HUDEP-2 (cell line): ENCODE measurements at regions not wholly inside any gene's neighbourhood (a gene's known extent, or its start where the extent isn't known, plus 50 kb on each side); places are given as distances from the start of the nearest gene placed in this dataset.
"Not testable (repeated sequence)": the region's sequence is repeated elsewhere in the genome, so short reads cannot be mapped to it uniquely, and the experiment has no call there.

Source experiments
- DNase-seq, 76 experiments: peaks; one replicate each; lab custom pipeline; 2025; ENCODE audit not compliant: unreplicated experiment in 76 of 76; lab: John Stamatoyannopoulos, UW

DNA sequence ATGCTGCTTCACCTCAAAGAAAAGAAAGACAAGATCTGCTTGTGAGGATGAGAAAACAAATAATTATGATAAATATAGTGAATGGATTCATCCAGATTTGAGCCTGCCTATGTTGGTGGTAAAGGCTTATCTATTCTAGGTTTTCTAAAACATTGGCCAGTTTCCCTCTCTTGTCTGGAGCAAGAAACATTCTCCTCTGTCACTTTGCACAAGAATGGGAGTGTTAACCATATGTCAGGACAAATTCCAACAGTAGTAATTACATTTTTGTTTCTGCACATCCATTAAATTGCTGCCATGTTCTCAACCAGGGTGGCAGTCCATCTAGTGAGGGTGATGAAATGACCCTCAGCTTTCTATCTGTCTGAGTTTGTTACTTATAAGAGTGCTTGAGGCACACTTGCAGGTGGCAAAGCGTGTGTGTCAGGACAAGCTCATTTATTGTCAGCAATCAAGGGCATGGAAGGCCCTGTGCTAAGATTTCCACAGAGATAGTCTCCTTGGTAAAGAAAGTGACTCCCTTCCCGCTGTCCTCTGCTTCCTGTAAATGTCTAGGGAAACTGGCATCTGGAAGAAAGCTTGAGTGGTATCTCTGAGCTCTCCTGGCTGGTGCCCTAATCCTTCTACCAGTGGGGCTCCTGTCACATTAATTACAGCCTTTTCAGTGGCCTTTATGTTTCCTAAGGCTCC lies 502.1 kb upstream of the FLRT2 start:
- DNase-seq, result no peak

DNA sequence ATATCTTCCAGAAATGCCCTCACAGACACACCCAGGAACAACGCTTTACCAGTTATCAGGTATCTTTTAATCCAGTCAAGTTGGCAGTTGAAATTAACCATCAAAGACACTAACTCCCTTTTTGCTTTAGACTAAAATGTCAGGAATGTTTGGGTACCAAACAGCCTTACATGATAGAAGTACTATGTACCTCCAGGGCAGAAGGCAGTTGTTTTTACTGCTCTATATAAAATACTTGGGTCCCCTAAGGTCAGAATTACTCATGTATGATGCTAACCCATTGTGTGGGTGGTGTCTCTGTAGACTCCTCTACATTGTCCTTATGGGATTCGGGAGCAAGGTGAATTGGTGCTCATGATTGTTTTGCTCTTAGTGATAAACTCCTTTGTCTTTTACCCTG lies 492.5 kb upstream of the FLRT2 start:
- DNase-seq, result no peak

DNA sequence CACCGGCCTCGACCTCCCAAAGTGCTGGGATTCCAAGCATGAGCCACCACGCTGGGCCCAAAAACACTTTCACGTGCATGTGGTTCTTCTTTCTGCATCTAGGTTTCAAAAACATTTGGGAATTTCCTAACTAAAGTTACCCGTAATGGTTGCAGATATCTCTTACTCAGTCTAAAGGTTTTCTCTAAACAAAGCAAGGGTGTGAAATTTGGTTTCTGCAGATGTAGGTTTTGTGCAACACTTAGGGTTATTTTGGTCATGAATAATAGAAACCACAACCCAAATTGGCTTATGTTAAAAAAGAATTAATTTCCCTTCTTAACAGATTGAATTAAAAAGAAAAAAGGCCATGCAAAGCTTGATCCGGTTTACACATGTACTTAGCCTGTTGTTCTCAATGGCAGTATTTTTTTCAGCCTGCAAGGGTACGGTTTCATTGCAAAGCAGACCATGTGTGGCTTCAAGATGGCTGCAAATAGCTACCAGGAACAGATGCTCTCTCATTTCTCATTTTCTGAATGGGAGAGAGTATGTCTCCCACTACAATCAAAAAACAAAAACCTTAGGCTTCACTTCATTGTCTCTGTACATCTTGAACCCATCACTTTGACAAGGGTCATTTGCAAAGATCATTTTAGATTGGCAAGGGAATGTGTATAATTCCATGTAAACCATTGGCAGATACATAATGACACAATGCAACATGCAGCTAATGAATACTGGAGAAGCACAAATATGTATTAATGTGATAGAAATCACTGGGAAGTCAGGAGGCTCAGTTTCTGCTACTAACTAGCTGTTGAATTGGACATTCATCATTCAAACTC lies 491.2 kb upstream of the FLRT2 start:
- DNase-seq, result no peak

DNA sequence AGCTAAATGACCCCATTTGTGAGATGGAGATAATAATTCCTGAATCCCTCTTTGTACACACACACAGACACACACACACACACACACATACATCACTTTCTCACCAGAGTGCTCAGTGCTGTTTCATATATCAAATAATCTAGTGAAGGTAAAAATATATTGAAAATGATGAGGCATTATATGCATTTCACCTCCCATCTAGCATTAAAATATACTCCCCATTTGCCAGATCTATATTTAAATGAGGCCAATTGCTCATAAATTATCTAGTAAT lies 490.7 kb upstream of the FLRT2 start:
- no peak for DNase-seq

DNA sequence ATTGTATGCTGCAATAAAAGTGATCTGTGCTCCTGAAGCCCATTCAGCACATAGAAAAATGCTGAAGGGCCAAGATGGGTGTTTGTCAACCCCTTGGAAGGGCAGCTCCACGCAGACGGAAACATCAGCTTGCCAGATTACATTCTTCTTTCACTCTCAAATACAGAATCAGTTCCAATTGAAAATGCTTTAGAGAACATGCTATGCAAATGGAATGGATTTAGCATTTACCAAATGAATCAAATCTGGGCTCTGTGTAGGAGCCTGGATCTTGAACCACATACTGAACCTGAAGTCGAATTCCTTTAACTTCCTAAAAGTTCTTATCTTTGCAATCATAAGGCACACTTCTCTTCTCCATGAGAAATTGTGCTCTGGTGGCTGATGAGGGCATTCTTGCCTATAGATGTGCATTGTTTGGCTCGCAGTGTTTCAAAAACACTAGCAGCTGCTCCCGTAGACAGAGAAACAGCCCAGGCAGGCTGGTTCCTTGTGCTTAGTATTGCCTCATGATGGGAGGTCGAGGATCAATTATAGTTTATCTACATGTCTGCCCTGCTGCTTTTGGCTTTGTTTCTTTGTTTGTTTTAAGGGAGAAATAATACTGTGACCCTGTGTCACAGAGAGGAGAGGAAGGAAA lies 489.8 kb upstream of the FLRT2 start:
- DNase-seq, result peak in 1 of 76 experiments; percentile 3

DNA sequence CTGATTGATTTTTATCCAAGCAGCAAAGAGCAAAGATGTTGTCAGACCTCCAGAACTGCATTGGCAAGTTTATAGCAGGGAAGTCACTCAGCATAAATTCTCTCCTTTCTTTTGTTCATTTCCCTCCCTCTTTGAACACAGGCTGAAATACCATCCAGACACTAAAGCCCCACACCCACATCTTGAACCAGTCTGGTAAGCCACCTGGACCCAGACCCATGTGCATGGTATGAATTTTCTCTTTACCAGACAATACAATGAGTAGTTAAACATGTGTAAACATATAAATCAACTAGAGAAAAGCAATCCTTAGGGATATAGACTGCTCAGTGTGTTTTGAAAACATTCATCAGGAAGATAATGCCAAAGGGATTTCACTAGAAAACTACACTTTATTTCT lies 488.3 kb upstream of the FLRT2 start:
- DNase-seq, result no peak

DNA sequence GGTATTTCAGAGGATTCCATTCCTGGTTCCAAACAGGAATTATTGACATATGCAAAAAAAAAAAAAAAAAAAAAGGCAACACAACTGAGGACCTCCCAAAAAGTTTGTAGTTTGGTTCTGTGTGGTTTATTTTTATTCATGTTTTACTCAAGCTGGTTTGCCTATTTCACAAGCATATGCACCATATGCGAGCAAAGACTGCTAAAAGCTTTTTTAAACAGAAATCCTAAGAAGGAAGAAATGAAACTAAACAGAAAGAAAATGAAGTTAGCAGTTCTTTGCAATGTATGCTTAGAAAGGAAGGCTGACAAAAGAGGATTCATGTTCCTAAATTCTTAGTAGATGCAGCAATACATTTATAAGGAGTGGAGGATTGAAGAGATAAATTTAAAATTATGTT lies 487.6 kb upstream of the FLRT2 start:
- no peak for DNase-seq

DNA sequence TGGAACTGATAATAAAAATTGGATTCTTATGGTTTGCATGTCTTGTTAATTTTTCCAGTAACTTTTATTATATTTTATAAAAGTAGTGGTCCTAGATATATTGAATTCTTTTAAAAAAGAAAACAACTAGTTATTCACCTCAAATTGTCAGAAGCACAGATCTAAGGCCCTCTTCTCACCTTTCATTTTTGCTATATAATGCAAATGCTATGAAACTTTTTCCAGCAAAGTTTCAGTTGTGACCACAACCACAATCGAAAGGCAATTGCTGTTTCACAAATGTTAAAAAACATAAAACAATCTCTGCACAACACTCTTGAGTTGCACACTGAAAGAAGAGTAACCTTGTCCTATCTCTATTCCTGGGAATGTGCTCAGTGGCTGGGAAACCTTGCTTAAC lies 479.8 kb upstream of the FLRT2 start:
- no peak for DNase-seq

DNA sequence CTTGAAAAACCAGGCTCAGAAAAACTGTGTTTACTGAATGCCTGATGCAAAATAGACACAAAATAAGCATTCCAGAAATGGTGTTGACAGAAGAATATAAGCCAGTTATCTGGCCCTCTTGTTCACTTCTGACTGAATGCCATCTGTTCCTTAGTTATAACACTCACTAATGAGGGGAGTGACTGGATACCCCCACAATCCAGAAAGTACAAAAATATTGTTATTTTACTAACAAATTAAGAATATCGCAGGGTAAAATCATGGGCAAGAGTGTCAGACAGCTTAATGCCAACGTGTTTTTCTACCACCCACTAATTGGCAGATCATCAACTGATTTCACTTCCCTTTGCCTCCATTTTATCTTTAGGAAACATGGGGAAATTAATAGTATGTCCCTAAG lies 477.3 kb upstream of the FLRT2 start:
- DNase-seq, result no peak

DNA sequence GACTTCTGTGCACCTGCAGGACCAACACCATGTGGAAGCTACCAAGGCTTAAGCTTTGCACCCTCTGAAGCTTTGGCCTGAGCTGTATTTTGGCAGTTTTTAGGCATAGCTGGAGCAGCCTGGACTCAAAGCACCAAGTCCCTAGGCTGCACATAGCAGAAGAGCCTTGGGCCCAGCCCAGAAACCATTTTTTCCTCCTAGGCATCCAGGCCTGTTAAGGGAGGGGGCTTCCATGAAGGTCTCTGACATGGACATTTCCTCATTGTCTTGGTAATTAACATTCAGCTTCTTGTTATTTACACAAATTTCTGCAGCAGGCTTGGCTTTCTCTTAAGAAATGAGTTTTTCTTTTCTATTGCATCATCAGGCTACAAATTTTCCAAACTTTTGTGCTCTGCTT lies 475.8 kb upstream of the FLRT2 start:
- no peak for DNase-seq

DNA sequence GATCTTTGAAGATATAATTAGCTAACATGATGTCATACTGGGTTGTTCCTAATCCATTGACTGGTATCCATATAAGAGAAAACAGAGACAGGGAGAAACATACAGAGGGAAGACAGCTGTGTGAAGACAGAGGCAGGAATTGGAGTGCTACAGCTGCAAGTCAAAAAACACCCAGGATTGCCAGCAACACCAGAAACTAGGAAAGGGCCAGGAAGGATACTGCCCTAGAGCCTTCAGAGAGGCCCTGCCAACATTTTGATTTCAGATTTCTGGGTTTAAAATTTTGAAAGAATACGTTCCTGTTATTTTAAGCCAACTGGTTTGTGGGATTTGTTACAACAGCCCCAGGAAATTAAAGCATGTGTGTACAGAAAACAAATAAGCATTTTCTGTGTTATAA lies 473.7 kb upstream of the FLRT2 start:
- no peak for DNase-seq

DNA sequence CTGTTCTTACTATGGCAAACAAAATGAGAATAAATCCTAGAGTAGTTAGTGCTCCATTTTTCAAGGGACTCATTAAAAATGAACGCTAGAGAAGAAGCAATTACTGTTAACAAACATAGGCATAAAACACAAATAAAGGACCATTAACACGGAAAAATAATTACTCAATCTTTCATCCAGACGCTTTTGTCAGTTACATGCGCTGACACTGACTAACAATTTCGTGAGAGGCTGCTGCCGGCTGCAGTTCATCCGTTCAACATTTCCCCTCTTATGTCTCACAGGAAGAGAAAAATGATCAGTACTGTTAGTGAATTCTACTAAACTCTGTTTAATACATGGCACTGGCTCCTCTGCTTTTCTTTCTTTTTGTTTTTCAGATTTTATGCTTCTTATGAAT lies 472.7 kb upstream of the FLRT2 start:
- DNase-seq, result no peak

DNA sequence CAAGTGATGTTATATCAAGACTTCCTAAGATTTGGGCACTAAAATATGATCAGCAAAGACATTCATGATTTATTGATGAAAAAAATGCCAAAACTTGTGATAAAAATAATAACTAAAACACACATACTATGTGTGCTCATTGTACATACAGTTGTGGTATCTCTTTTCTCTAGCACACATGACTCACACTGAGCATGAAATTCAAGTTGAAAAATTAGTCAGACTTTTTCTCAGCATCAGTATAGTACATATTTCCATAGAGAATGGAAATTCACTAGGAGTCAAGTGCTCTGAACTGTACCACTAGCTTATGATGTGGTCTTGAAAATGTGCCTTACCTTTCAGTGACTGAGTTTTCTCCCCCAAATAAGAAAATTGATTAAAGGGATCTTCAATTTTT lies 471.8 kb upstream of the FLRT2 start:
- DNase-seq, result no peak

DNA sequence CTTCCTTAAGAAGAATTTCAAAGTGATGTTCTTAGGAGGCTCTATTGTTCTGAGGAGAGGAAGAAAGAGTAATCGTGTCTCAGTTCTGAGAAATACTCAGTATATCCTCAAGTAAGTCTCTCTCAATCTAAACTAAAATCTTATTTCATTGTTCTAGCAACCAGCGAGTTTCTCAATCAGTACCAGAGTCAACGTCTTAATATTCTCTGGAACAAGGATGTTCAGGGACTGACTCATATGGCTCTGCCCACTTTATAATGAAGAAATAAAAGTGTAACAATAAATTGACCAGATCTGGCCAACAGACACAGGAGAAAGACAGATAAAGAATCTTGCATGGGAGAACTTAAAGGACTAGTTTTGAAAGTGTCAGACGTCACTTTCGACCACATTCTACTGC lies 469.8 kb upstream of the FLRT2 start:
- no peak for DNase-seq

DNA sequence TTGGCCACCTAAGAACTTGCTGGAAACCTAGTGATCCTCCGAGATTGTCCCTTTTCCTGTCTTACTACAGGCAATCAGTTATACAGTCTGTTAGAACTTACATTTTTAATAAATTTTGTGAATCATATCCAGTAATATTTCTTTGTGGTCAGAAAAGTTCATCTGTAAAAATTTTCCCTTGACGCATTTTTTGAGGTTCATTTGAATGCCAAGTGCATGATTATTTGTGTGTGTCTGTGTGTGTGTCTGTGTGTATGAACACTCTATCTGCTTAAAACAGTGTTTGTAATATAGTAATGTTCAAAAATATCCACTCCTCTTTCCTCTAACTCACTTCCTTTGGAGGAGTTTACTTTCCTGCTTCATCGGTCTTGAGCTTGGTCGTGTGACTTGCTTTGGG lies 468.7 kb upstream of the FLRT2 start:
- DNase-seq, result no peak

DNA sequence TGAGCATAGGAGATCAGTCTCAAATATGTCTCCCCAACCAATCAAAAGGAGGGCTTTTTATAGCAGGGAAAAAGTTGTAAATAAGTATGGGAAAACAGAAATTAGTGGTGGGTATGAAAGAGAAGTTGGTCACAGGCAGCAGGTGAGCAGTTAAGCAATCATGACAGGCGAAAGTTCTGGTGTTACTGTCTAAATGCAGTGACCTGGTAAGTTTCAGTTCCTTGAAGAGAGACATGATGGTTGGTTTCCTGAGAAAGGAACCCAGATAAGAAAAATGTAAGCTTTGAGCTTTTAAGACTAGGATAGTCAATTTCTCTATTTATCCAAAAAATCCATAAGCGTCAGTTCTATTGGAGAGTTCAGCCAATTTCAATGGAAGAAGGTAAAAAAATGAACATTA lies 466.2 kb upstream of the FLRT2 start:
- DNase-seq, result no peak

DNA sequence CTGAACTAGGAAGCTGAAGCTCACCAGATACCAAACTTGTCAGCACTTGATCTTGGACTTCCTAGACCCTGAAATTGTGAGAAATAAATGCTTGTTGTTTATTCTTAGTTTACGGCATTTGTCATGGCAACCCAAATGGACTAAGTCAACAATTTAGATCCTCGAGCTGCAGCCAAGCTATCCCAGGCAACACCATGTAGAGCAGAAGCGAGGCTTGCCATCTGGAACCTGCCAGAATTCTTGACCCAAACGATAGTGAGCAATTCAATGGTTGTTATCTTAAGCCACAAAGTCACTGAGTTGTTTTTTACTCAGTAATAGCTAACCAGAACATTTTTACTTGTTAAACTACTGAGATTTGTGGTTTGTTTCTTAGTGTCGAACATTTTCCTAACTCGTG lies 458.5 kb upstream of the FLRT2 start:
- DNase-seq, result no peak

DNA sequence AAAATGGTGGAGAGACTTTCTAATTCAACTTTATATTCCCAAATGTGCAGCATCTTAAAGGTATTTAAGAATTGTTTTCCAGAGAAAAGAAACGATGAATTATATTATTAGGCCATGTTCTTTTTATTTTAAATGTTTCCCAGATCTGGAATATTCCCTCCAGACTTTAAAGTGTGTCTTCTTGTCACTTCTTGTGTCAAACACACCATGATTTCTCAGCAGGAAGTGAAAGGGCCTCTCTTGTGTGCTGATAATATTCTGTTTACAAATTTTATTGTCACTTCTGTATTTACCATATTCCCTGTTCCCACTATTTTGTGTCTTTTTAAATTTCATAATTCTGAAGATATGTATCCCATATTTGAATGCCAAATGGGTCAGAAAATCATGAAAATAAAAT lies 455.0 kb upstream of the FLRT2 start:
- no peak for DNase-seq

DNA sequence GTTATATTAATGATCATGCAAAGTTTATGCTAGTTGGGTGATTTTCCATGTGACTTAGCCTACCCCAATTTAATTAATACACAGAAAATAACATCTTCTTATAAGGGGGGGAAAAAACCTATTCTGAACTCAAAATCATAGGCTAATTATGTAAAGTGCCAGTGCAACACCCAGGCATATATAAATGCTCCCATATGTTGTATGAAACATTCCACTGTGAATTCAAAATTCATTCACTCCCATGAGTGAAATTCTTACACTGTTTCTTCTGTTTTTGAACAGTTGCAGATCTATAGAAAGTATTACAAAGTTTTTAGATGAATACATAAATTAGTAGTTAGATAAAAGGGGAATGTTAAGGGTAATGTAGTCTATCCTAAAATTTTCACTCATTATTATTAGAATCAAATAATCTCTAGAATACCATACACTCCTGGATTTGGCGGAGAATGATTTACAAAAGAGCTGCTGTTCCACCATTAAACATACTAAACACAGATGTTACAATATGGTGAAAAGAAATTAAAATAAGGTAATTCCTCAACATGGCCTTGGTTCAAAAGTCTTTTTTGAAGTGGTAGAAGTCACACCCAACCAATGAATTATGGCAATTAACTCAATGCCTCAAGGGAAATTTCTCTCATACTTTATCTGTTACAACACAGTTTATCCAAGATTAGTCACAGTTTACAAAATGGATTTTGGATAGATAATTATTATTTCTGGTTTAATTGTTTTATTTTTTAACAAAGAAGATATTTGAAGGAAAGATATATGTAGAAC lies 454.1 kb upstream of the FLRT2 start:
- no peak for DNase-seq

DNA sequence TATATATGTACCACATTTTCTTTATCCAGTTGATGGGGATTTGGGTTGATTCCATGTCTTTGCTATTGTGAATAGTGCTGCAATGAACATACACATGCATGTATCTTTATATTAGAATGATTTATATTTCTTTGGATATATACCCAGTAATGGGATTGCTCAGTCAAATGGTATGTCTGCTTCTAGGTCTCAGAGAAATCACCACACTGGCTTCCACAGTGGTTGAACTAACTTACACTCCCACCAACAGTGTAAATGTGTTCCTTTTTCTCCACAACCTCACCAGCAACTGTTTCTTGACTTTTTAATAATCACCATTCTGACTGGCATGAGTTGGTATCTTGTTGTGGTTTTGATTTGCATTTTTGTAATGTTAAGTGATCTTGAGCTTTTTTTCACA lies 452.2 kb upstream of the FLRT2 start:
- not testable (repeated sequence) for DNase-seq
